B cell (primary cell): ENCODE measurements at regions not wholly inside any gene's neighbourhood (a gene's known extent, or its start where the extent isn't known, plus 50 kb on each side); places are given as distances from the start of the nearest gene placed in this dataset.

Experiments
- ATAC-seq: fragments of 200-7000 bp; cut with Tn5 transposase; one replicate; pipeline ENCODE4 v1.10.0; 2021; ENCODE audit warnings: low read depth, mild to moderate bottlenecking, moderate number of reproducible peaks, moderate library complexity
- CTCF ChIA-PET: fragments of 350-600 bp; sonication (Branson Sonifier 250); formaldehyde crosslinking; loops from one replicate; lab custom pipeline; 2021; ENCODE audit warnings: antibody characterized with exemption, inconsistent platforms; lab: Charles Lee
- POLR2A ChIA-PET: fragments of 350-600 bp; sonication (Branson Sonifier 250); formaldehyde crosslinking; loops from one replicate; lab custom pipeline; 2021; ENCODE audit warnings: antibody characterized with exemption; lab: Charles Lee
- DNase-seq: peaks from one replicate; pipeline ENCODE4 v3.0.0; 2013
- H2AFZ ChIP-seq: 2 replicates; pipeline ENCODE4 v1.6.1; 2012; ENCODE audit warnings: mild to moderate bottlenecking, low read depth, low read length; ENCODE audit not compliant: insufficient read depth, poor library complexity, severe bottlenecking
- H3K27ac ChIP-seq, 2 donors: 1 replicate in 1 of 2; 2 replicates in 1 of 2; pipeline ENCODE4 v1.5.1; 2012 to 2013; ENCODE audit warnings: low read length in 2 of 2, mild to moderate bottlenecking in 2 of 2, moderate library complexity in 1 of 2
- H3K27me3 ChIP-seq, 4 experiments: fragments of 200-600 bp in 1 of 4; sonication (generic) in 1 of 4; replicated peaks in 1 of 4; 1 replicate in 2 of 4; 2 replicates in 2 of 4; pipeline versions ENCODE4 v1.6.1 to v1.7.0; 2013 to 2016; ENCODE audit warnings: low read length in 3 of 4, mild to moderate bottlenecking in 2 of 4, mixed read lengths in 1 of 4, moderate library complexity in 1 of 4; ENCODE audit not compliant: insufficient read depth in 4 of 4, control insufficient read depth in 3 of 4; ENCODE audit errors: control extremely low read depth in 1 of 4
- H3K36me3 ChIP-seq, 2 experiments: replicated peaks in 1 of 2; 1 replicate in 1 of 2; 2 replicates in 1 of 2; pipeline versions ENCODE4 v1.6.1 to v1.7.1; 2013; ENCODE audit warnings: low read length in 1 of 2; ENCODE audit not compliant: insufficient read depth in 2 of 2, control insufficient read depth in 1 of 2; ENCODE audit errors: control extremely low read depth in 1 of 2, extremely low read depth in 1 of 2
- H3K4me1 ChIP-seq, 2 donors: fragments of 200-600 bp in 1 of 2; sonication (generic) in 1 of 2; 1 replicate in 1 of 2; 2 replicates in 1 of 2; pipeline versions ENCODE4 v1.5.1 to v1.6.1; 2013 to 2017; ENCODE audit warnings: low read length in 2 of 2; ENCODE audit not compliant: control insufficient read depth in 2 of 2, insufficient read depth in 2 of 2
- H3K4me2 ChIP-seq: replicated peaks from 2 replicates; pipeline ENCODE3; 2012; ENCODE audit warnings: mild to moderate bottlenecking, low read depth, low read length; ENCODE audit not compliant: poor library complexity, severe bottlenecking
- H3K4me3 ChIP-seq, 5 experiments: fragments of 200-600 bp in 1 of 5; sonication (generic) in 1 of 5; 1 replicate in 3 of 5; 2 replicates in 2 of 5; pipeline versions ENCODE4 v1.5.1 to v1.7.0; 2011 to 2016; ENCODE audit warnings: low read length in 4 of 5, mild to moderate bottlenecking in 4 of 5, low read depth in 2 of 5, control low read depth in 1 of 5, moderate library complexity in 1 of 5; ENCODE audit not compliant: insufficient read depth in 1 of 5; ENCODE audit errors: control extremely low read depth in 1 of 5, extremely low read depth in 1 of 5
- H3K79me2 ChIP-seq: fragments of 200-600 bp; sonication (generic); one replicate; pipeline ENCODE4 v1.6.0; 2016; ENCODE audit warnings: low read length; ENCODE audit not compliant: control insufficient read depth, insufficient read depth
- H3K9ac ChIP-seq: fragments of 200-600 bp; sonication (generic); 2 replicates; pipeline ENCODE4 v1.6.1; 2017; ENCODE audit warnings: mild to moderate bottlenecking, low read length, moderate library complexity
- H3K9me3 ChIP-seq, 3 donors: one replicate each; pipeline versions ENCODE4 v1.6.1 to v1.7.1; 2013; ENCODE audit warnings: low read length in 2 of 3; ENCODE audit not compliant: control insufficient read depth in 2 of 3, insufficient read depth in 1 of 3; ENCODE audit errors: control extremely low read depth in 1 of 3
- H4K20me1 ChIP-seq: 2 replicates; pipeline ENCODE4 v1.6.0; 2012; ENCODE audit warnings: mild to moderate bottlenecking, low read length; ENCODE audit not compliant: insufficient read depth, control insufficient read depth, poor library complexity, severe bottlenecking
- H3K27ac Mint-ChIP-seq: one replicate; pipeline ENCODE4 v1.8.0; 2021; ENCODE audit warnings: mixed read lengths
- H3K27me3 Mint-ChIP-seq: one replicate; pipeline ENCODE4 v1.8.0; 2021; ENCODE audit warnings: mixed read lengths
- H3K4me1 Mint-ChIP-seq: one replicate; pipeline ENCODE4 v1.8.0; 2021; ENCODE audit warnings: mixed read lengths
- H3K4me3 Mint-ChIP-seq: one replicate; pipeline ENCODE4 v1.8.0; 2021; ENCODE audit warnings: mixed read lengths
- H3K9me3 Mint-ChIP-seq: one replicate; pipeline ENCODE4 v1.8.0; 2022; ENCODE audit warnings: mixed read lengths; ENCODE audit not compliant: insufficient read depth
- EZH2 ChIP-seq: IDR thresholded peaks from 2 replicates; pipeline ENCODE4 v1.6.1; 2012; ENCODE audit warnings: borderline replicate concordance, low read depth, mild to moderate bottlenecking, moderate library complexity, low read length; ENCODE audit not compliant: insufficient read depth, poor library complexity, severe bottlenecking
- WGBS: methylation state at CpG from one replicate; pipeline ENCODE4 v1.1.5; 2013; ENCODE audit warnings: missing lambda C conversion rate; ENCODE audit not compliant: insufficient coverage; 5-methylcytosine and 5-hydroxymethylcytosine counted together
- intact Hi-C: fragments of 100-400 bp; cut with micrococcal nuclease; formaldehyde crosslinking; loops from one replicate; pipeline ENCODE4 v1.10.0; 2022
- TF ChIP-seq, protein P1 (sequence below): fragments of 200-600 bp; IDR thresholded peaks from one replicate; pipeline ENCODE4 v1.8.0; 2022; ENCODE audit warnings: antibody characterized with exemption, mild to moderate bottlenecking

DNA sequence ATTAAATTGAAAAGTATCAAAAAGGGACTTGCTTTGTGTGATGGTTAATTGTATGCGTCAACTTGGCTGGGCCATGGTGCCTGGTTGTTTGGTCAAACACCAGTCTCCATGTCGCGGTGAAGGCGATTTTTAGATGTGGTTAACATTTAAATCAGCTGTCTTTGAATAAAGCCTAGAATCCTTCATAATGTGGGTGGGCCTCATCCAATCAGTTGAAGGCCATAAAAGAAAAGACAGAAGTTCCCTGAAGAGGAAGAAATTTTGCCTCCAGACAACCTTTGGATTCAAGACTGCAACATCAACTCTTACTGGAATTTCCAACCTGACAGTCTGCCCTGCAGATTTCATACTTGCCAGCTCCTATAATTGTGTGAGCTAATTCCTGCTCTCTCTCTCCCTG lies 160.5 kb downstream of the SH3BP4 start:
- POLR2A ChIA-PET = no interaction called here
- Histone ChIP-seq H3K9ac (no peak overlapping the region), H3K4me1 (no peaks in the 10 kb centered on the region), H3K79me2 (no peaks in the 10 kb centered on the region), H2AFZ (no peak overlapping the region), H3K4me2 (no peak overlapping the region), H4K20me1 (no peaks in the 10 kb centered on the region), H3K27me3 (no peaks in the 10 kb centered on the region), H3K4me3 (no peak overlapping the region), H3K9me3 (no peaks in the 10 kb centered on the region), H3K27ac (no peak overlapping the region), H3K36me3 (no peaks in the 10 kb centered on the region)
- WGBS = no CpG with 5 or more reads among the region's 4 CpGs
- H3K4me1 Mint-ChIP-seq = no peaks in the 10 kb centered on the region
- ATAC-seq (no peak), DNase-seq (no peak)
- no peak overlapping the region for H3K27ac Mint-ChIP-seq
- CTCF ChIA-PET = interaction anchor here (2.0 kb wide), 1 partner anchor 567 kb away, joined by 5 read pairs; no protein-coding TSS in a partner anchor
- H3K4me3 Mint-ChIP-seq = no peak overlapping the region
- peaks cover 4% of the 10 kb centered on the region for H3K27me3 Mint-ChIP-seq
- intact Hi-C loops = no loop called here
- no peak for TF ChIP-seq EZH2
- TF ChIP-seq, protein P1, sequence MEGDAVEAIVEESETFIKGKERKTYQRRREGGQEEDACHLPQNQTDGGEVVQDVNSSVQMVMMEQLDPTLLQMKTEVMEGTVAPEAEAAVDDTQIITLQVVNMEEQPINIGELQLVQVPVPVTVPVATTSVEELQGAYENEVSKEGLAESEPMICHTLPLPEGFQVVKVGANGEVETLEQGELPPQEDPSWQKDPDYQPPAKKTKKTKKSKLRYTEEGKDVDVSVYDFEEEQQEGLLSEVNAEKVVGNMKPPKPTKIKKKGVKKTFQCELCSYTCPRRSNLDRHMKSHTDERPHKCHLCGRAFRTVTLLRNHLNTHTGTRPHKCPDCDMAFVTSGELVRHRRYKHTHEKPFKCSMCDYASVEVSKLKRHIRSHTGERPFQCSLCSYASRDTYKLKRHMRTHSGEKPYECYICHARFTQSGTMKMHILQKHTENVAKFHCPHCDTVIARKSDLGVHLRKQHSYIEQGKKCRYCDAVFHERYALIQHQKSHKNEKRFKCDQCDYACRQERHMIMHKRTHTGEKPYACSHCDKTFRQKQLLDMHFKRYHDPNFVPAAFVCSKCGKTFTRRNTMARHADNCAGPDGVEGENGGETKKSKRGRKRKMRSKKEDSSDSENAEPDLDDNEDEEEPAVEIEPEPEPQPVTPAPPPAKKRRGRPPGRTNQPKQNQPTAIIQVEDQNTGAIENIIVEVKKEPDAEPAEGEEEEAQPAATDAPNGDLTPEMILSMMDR = no peak
- no peaks in the 10 kb centered on the region for H3K9me3 Mint-ChIP-seq

DNA sequence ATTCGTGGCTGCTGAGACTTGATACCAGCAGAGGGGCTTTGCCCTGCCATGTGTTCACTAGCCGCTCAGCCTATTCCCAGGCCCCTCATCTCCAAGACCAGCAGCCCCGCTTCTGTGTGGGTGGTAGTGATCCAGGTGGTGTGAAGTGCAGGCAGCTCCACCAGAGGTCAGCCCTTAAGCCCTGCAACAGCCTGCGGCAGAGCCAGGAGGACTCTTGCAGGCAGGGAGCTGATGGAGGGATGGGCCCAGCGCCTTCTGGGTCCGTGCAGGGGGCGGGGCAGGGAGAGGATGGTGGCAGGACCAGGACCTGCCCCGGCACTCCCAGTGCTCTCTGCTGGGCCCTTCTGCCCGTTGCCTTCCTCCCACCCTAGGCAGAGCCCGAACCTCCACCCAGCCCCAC lies 162.0 kb downstream of the SH3BP4 start:
- Histone ChIP-seq H3K27me3 (no peaks in the 10 kb centered on the region), H3K4me2 (no peak overlapping the region), H4K20me1 (no peaks in the 10 kb centered on the region), H3K4me1 (no peaks in the 10 kb centered on the region), H2AFZ (no peak overlapping the region), H3K4me3 (no peak overlapping the region), H3K79me2 (no peaks in the 10 kb centered on the region), H3K36me3 (no peaks in the 10 kb centered on the region), H3K9me3 (no peaks in the 10 kb centered on the region), H3K9ac (no peak overlapping the region), H3K27ac (no peak overlapping the region)
- TF ChIP-seq, protein P1 = no peak
- no peak for TF ChIP-seq EZH2
- 60% methylated on average over 8 of the region's 10 CpGs for WGBS
- ATAC-seq (no peak), DNase-seq (no peak)
- Mint-ChIP-seq H3K4me3 (no peak overlapping the region), H3K9me3 (no peaks in the 10 kb centered on the region), H3K27me3 (peaks cover 4% of the 10 kb centered on the region), H3K4me1 (no peaks in the 10 kb centered on the region), H3K27ac (no peak overlapping the region)
- POLR2A ChIA-PET = no interaction called here
- CTCF ChIA-PET = interaction anchor here (1.4 to 4.0 kb wide), 4 partner anchors 12 to 569 kb away, joined by 3 to 22 read pairs (median 6); no protein-coding TSS in a partner anchor
- intact Hi-C loops = no loop called here
